GM21447 (cell line): ENCODE measurements at regions not wholly inside any gene's neighbourhood (a gene's known extent, or its start where the extent isn't known, plus 50 kb on each side); places are given as distances from the start of the nearest gene placed in this dataset.
"Not testable (repeated sequence)": the region's sequence is repeated elsewhere in the genome, so short reads cannot be mapped to it uniquely, and the experiment has no call there.

ENCODE experiments used
- ATAC-seq: cut with Tn5 transposase; IDR thresholded peaks from one replicate; pipeline ENCODE4 v1.9.1; 2021; ENCODE audit not compliant: unreplicated experiment

GRCh38 chr18:22503803-22504202 lies 86.1 kb upstream of the CTAGE1 start:
- no peak for ATAC-seq

GRCh38 chr18:22504251-22505030 lies 86.7 kb upstream of the CTAGE1 start:
- no peak for ATAC-seq

GRCh38 chr18:22505141-22505591 lies 87.5 kb upstream of the CTAGE1 start:
- ATAC-seq = no peak

GRCh38 chr18:22507055-22507454 lies 89.3 kb upstream of the CTAGE1 start:
- ATAC-seq = no peak

- no peak for ATAC-seq
Measured at GRCh38 chr18:22509423-22509822, 91.7 kb upstream of the CTAGE1 start.

- ATAC-seq = no peak
Measured at GRCh38 chr18:22510697-22511096, 93.0 kb upstream of the CTAGE1 start.

- ATAC-seq = no peak
Measured at GRCh38 chr18:22513721-22514481, 96.2 kb upstream of the CTAGE1 start.

- ATAC-seq = no peak
Measured at GRCh38 chr18:22514655-22515054, 96.9 kb upstream of the CTAGE1 start.

- ATAC-seq = no peak
Measured at GRCh38 chr18:22515250-22515649, 97.5 kb upstream of the CTAGE1 start.

- no peak for ATAC-seq
Measured at GRCh38 chr18:22517356-22517755, 99.6 kb upstream of the CTAGE1 start.

GRCh38 chr18:22521026-22521707 lies 103.5 kb upstream of the CTAGE1 start:
- ATAC-seq = no peak

- ATAC-seq = no peak
Measured at GRCh38 chr18:22523481-22523880, 105.8 kb upstream of the CTAGE1 start.

GRCh38 chr18:22524783-22525182 lies 107.1 kb upstream of the CTAGE1 start:
- no peak for ATAC-seq

- ATAC-seq = no peak
Measured at GRCh38 chr18:22525313-22525712, 107.6 kb upstream of the CTAGE1 start.

- ATAC-seq = no peak
Measured at GRCh38 chr18:22525883-22526282, 108.2 kb upstream of the CTAGE1 start.

GRCh38 chr18:22528291-22528690 lies 110.6 kb upstream of the CTAGE1 start:
- ATAC-seq = no peak

- not testable (repeated sequence) for ATAC-seq
Measured at GRCh38 chr18:22534706-22535105, 117.0 kb upstream of the CTAGE1 start.

GRCh38 chr18:22536558-22536957 lies 118.8 kb upstream of the CTAGE1 start:
- no peak for ATAC-seq

- no peak for ATAC-seq
Measured at GRCh38 chr18:22538426-22538825, 120.7 kb upstream of the CTAGE1 start.

- ATAC-seq = no peak
Measured at GRCh38 chr18:22539051-22539765, 121.5 kb upstream of the CTAGE1 start.

GRCh38 chr18:22541232-22541631 lies 123.5 kb upstream of the CTAGE1 start:
- ATAC-seq = no peak
